Lower leg skin (tissue), 3 donors: ENCODE measurements at regions not wholly inside any gene's neighbourhood (a gene's known extent, or its start where the extent isn't known, plus 50 kb on each side); places are given as distances from the start of the nearest gene placed in this dataset.

Source experiments
- POLR2A ChIP-seq, 2 donors: fragments of 450-650 bp; IDR thresholded peaks; one replicate each; pipeline ENCODE4 v1.6.1; 2016 to 2017; ENCODE audit warnings: antibody characterized with exemption in 2 of 2, mild to moderate bottlenecking in 1 of 2, moderate library complexity in 1 of 2
- TF ChIP-seq, protein P1 (sequence below), 3 donors: fragments of 450-650 bp; IDR thresholded peaks; one replicate each; pipeline ENCODE4 v1.5.1; 2016; ENCODE audit warnings: antibody characterized with exemption in 3 of 3, mild to moderate bottlenecking in 3 of 3, moderate library complexity in 2 of 3

DNA sequence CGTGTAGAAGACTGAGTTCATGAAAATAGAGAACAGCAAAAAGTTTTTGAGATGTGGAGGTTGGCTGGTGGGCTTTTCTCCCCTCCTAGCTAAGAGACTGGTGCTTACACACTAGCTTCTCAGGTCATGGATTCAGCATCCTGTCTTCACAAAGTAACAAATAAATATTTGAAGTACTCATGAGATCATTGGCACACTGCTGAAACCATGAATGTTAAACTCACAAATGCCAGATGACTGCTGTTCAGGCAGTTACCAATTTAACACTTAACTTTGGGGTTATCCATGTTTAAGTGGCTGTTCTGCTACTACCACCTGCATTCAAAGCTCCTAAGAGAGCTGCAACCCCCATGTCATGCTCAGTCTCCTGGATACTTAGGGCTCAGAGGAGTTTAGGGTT lies 119.0 kb upstream of the BET1 start:
- TF ChIP-seq, protein P1, sequence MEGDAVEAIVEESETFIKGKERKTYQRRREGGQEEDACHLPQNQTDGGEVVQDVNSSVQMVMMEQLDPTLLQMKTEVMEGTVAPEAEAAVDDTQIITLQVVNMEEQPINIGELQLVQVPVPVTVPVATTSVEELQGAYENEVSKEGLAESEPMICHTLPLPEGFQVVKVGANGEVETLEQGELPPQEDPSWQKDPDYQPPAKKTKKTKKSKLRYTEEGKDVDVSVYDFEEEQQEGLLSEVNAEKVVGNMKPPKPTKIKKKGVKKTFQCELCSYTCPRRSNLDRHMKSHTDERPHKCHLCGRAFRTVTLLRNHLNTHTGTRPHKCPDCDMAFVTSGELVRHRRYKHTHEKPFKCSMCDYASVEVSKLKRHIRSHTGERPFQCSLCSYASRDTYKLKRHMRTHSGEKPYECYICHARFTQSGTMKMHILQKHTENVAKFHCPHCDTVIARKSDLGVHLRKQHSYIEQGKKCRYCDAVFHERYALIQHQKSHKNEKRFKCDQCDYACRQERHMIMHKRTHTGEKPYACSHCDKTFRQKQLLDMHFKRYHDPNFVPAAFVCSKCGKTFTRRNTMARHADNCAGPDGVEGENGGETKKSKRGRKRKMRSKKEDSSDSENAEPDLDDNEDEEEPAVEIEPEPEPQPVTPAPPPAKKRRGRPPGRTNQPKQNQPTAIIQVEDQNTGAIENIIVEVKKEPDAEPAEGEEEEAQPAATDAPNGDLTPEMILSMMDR (IDR thresholded peaks at IDR 0.05): no peak
- TF ChIP-seq POLR2A (IDR thresholded peaks at IDR 0.05): no peak
